ENCODE measurements at regions not wholly inside any gene's neighbourhood (a gene's known extent, or its start where the extent isn't known, plus 50 kb on each side); places are given as distances from the start of the nearest gene placed in this dataset.

DNA sequence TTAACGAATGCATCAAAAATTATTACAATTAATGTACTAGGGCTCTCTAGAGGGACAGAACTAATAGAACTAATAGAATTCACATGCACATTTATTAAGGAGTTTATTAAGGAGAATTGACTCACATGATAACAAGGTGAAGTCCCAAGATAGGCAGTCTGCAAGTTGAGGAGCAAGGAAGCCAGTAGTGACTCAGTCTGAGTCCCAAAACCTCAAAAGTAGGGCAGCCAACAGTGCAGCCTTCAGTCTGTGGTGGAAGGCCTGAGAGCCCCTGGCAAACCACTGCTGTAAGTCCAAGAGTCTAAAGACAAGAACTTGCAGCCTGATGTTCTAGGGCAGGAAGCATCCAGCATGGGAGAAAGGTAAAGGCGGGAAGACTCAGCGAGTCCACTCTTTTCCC lies 633.8 kb downstream of the SEMA5A start:
- TF ChIP-seq POLR2AphosphoS5 (IDR thresholded peaks at IDR 0.05), result no peak
- TF ChIP-seq, protein P1, sequence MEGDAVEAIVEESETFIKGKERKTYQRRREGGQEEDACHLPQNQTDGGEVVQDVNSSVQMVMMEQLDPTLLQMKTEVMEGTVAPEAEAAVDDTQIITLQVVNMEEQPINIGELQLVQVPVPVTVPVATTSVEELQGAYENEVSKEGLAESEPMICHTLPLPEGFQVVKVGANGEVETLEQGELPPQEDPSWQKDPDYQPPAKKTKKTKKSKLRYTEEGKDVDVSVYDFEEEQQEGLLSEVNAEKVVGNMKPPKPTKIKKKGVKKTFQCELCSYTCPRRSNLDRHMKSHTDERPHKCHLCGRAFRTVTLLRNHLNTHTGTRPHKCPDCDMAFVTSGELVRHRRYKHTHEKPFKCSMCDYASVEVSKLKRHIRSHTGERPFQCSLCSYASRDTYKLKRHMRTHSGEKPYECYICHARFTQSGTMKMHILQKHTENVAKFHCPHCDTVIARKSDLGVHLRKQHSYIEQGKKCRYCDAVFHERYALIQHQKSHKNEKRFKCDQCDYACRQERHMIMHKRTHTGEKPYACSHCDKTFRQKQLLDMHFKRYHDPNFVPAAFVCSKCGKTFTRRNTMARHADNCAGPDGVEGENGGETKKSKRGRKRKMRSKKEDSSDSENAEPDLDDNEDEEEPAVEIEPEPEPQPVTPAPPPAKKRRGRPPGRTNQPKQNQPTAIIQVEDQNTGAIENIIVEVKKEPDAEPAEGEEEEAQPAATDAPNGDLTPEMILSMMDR (IDR thresholded peaks at IDR 0.05 in 8 of 11, conservative IDR thresholded peaks at IDR 0.05 in 3 of 11), result no peak
- intact Hi-C loops (cut with DNase I; ENCODE audit: low total_unique reads), result no loop called here
- peaks cover 0 to 15% (median 5%) of the 10 kb centered on the region in 8 donors for H3K9me3 ChIP-seq
- H3K36me3 ChIP-seq, result no peaks in the 10 kb centered on the region
- no peak for DNase-seq
- H3K4me1 ChIP-seq, result no peaks in the 10 kb centered on the region
- no peak overlapping the region for H3K27ac ChIP-seq
- WGBS, 5 donors, result 84 to 97% (median 92%) methylated on average over 3 of the region's 3 CpGs
- H3K4me3 ChIP-seq, result no peak overlapping the region
- H3K27me3 ChIP-seq (replicated peaks in 1 of 7), result no peaks in the 10 kb centered on the region

DNA sequence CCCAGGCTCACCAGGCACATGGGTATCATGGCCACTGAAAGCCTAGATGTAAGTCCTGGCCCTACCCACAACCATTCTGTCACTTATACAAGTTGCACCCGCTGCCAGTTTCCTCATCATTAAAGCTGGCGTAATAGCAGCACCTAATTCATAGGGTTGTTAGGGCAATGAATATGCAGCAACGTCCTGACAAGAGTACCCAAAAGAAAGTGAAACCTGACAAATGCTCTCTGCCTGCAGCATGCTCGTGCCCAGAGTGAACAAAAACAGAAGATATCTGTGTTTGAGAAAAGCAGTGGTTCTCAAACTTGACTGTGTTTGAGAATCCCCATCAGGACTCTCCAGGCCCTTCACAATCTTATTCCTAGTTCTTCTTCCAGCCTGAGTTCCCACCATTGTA lies 632.4 kb downstream of the SEMA5A start:
- WGBS, 5 donors, result 69 to 82% (median 71%) methylated on average over 4 of the region's 4 CpGs
- no peaks in the 10 kb centered on the region for H3K27me3 ChIP-seq (replicated peaks in 1 of 7)

DNA sequence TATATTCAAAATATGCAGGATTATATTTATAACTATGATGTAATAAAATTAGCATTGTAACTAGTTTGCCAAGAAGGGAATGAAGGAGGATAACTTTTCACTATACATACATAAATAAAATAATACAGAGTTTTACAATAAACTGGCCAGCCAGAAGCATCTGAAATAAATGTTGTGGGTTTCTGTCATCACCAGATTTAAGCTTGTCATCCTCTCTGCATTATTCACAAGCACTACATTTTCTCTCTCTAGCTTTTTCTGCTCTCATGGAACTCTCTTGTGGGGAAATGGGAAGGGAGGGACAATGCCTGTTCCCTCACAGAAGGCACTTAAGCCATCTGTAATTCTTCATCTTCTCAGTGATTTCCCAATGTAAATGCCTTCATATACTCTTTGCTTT lies 626.8 kb downstream of the SEMA5A start:
- H3K4me3 ChIP-seq, result no peak overlapping the region
- intact Hi-C loops (cut with DNase I; ENCODE audit: low total_unique reads), result no loop called here
- TF ChIP-seq POLR2A (IDR thresholded peaks at IDR 0.05), result no peak
- no peak for TF ChIP-seq POLR2AphosphoS5 (IDR thresholded peaks at IDR 0.05)
- TF ChIP-seq, protein P1 (IDR thresholded peaks at IDR 0.05 in 8 of 11, conservative IDR thresholded peaks at IDR 0.05 in 3 of 11), result no peak

More for the DNA sequence above, 632.4 kb downstream of the SEMA5A start:
- H3K36me3 ChIP-seq, result no peaks in the 10 kb centered on the region
- no peak overlapping the region for H3K4me3 ChIP-seq
- H3K4me1 ChIP-seq, result no peaks in the 10 kb centered on the region
- no peak overlapping the region for H3K27ac ChIP-seq
- intact Hi-C loops (cut with DNase I; ENCODE audit: low total_unique reads), result no loop called here
- H3K9me3 ChIP-seq, result peaks cover 0 to 12% (median 5%) of the 10 kb centered on the region in 8 donors
- TF ChIP-seq POLR2AphosphoS5 (IDR thresholded peaks at IDR 0.05), result no peak
- TF ChIP-seq, protein P1 (IDR thresholded peaks at IDR 0.05 in 8 of 11, conservative IDR thresholded peaks at IDR 0.05 in 3 of 11), result no peak
- no peak for TF ChIP-seq POLR2A (IDR thresholded peaks at IDR 0.05)
- no peak for DNase-seq

DNA sequence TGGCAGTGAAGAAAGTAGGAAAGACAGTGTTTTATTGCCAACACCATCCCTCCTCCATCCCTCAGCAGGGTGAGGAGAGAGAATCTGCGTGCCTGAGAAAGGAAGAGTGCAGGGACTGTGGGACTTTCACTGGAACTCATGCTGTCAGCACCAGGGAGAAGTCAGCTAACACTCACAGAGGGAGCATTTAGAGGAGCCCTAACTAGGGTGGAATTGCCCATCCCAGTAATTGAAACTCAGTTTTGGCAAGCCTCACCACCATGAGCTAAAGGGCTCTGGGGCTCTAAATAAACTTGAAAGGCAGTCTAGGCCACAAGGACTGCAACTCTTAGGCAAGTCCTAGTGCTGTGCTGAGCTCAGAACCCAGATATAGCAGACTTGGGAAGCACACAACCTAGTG lies 622.3 kb downstream of the SEMA5A start:
- no peak for DNase-seq
- Histone ChIP-seq H3K27ac (no peak overlapping the region), H3K9me3 (peaks cover 0 to 34% (median 13%) of the 10 kb centered on the region in 8 donors), H3K4me1 (no peaks in the 10 kb centered on the region), H3K4me3 (no peak overlapping the region), H3K27me3 (replicated peaks in 1 of 7) (no peaks in the 10 kb centered on the region), H3K36me3 (no peaks in the 10 kb centered on the region)
- intact Hi-C loops (cut with DNase I; ENCODE audit: low total_unique reads), result no loop called here
- 59 to 71% (median 62%) methylated on average over 1 of the region's 1 CpG for WGBS, 5 donors
- TF ChIP-seq POLR2A (IDR thresholded peaks at IDR 0.05) (no peak), POLR2AphosphoS5 (IDR thresholded peaks at IDR 0.05) (no peak)
- TF ChIP-seq, protein P1 (IDR thresholded peaks at IDR 0.05 in 8 of 11, conservative IDR thresholded peaks at IDR 0.05 in 3 of 11), result no peak

More for the DNA sequence above, 626.8 kb downstream of the SEMA5A start:
- DNase-seq, result no peak
- no peak overlapping the region for H3K27ac ChIP-seq
- H3K4me1 ChIP-seq, result no peaks in the 10 kb centered on the region
- no peaks in the 10 kb centered on the region for H3K27me3 ChIP-seq (replicated peaks in 1 of 7)
- H3K9me3 ChIP-seq, result peaks cover 0 to 35% (median 16%) of the 10 kb centered on the region in 8 donors
- H3K36me3 ChIP-seq, result no peaks in the 10 kb centered on the region
